ENCODE measurements at regions not wholly inside any gene's neighbourhood (a gene's known extent, or its start where the extent isn't known, plus 50 kb on each side); places are given as distances from the start of the nearest gene placed in this dataset.

- DNase-seq (ENCODE audit: low spot score) (no peak), FAIRE-seq (no peak), ATAC-seq (no peak)
- Histone ChIP-seq H3K27me3 (ENCODE audit: control insufficient read depth in 1 of 2, insufficient read depth in 2 of 2, low read length in 2 of 2) (no peaks in the 10 kb centered on the region), H3K9me3 (ENCODE audit: low read length) (no peaks in the 10 kb centered on the region), H3K79me2 (ENCODE audit: insufficient read depth, low read length) (no peaks in the 10 kb centered on the region), H3K4me3 (replicated peaks in 1 of 3; ENCODE audit: insufficient read depth in 1 of 3, low read depth in 2 of 3, low read length in 3 of 3) (no peak overlapping the region), H3K4me2 (ENCODE audit: low read depth, low read length) (no peak overlapping the region), H4K20me1 (ENCODE audit: insufficient read depth, low read length) (no peaks in the 10 kb centered on the region), H3K4me1 (ENCODE audit: insufficient read depth, low read length) (no peaks in the 10 kb centered on the region), H2AFZ (ENCODE audit: low read length) (no peak overlapping the region), H3K27ac (ENCODE audit: extremely low read length, insufficient read depth, low read length) (no peak overlapping the region), H3K9ac (ENCODE audit: insufficient read depth, low read depth, low read length) (no peak overlapping the region), H3K36me3 (replicated peaks in 1 of 2; ENCODE audit: control insufficient read depth in 1 of 2, insufficient read depth in 2 of 2, low read length in 2 of 2) (no peaks in the 10 kb centered on the region)
- in situ Hi-C loops (cut with HindIII; ENCODE audit: extremely low pct_ligation_motif_present, low pct_unique_long_range_greater_than_20kb) (loop anchor here (25.0 kb wide), 1 partner anchor 552 kb away; no protein-coding TSS in a partner anchor), intact Hi-C loops (cut with micrococcal nuclease; ENCODE audit: unreplicated experiment) (no loop called here)
- 30% methylated on average over 4 of the region's 6 CpGs for WGBS (ENCODE audit: low lambda C conversion rate)
- CTCF ChIA-PET (ENCODE audit: low intra/inter-chr PET ratio, low total read pairs) = no interaction called here
- BruUV-seq (replicated peaks) = no TSS peak
- POLR2A ChIA-PET = no interaction called here
- no peak for TF ChIP-seq TMF1 (CRISPR knock-in tag; IDR thresholded peaks at IDR 0.05; ENCODE audit: low read depth)
- no peak for TF ChIP-seq KDM3A (CRISPR knock-in tag; IDR thresholded peaks at IDR 0.05; ENCODE audit: low read depth)
- TF ChIP-seq KLF9 (CRISPR knock-in tag; IDR thresholded peaks at IDR 0.05; ENCODE audit: low read depth) = no peak
- no peak for TF ChIP-seq TRIM24 (CRISPR knock-in tag; IDR thresholded peaks at IDR 0.05)
- TF ChIP-seq ZNF530 (CRISPR knock-in tag; IDR thresholded peaks at IDR 0.05; ENCODE audit: low read depth) = no peak
- TF ChIP-seq MLX (CRISPR knock-in tag; IDR thresholded peaks at IDR 0.05) = no peak
- no peak for TF ChIP-seq ZNF12 (CRISPR knock-in tag; IDR thresholded peaks at IDR 0.05)
- TF ChIP-seq TOE1 (CRISPR knock-in tag; IDR thresholded peaks at IDR 0.05) = no peak
- TF ChIP-seq, protein P1, sequence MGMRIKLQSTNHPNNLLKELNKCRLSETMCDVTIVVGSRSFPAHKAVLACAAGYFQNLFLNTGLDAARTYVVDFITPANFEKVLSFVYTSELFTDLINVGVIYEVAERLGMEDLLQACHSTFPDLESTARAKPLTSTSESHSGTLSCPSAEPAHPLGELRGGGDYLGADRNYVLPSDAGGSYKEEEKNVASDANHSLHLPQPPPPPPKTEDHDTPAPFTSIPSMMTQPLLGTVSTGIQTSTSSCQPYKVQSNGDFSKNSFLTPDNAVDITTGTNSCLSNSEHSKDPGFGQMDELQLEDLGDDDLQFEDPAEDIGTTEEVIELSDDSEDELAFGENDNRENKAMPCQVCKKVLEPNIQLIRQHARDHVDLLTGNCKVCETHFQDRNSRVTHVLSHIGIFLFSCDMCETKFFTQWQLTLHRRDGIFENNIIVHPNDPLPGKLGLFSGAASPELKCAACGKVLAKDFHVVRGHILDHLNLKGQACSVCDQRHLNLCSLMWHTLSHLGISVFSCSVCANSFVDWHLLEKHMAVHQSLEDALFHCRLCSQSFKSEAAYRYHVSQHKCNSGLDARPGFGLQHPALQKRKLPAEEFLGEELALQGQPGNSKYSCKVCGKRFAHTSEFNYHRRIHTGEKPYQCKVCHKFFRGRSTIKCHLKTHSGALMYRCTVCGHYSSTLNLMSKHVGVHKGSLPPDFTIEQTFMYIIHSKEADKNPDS (CRISPR knock-in tag; IDR thresholded peaks at IDR 0.05) = no peak
- TF ChIP-seq, protein P2, sequence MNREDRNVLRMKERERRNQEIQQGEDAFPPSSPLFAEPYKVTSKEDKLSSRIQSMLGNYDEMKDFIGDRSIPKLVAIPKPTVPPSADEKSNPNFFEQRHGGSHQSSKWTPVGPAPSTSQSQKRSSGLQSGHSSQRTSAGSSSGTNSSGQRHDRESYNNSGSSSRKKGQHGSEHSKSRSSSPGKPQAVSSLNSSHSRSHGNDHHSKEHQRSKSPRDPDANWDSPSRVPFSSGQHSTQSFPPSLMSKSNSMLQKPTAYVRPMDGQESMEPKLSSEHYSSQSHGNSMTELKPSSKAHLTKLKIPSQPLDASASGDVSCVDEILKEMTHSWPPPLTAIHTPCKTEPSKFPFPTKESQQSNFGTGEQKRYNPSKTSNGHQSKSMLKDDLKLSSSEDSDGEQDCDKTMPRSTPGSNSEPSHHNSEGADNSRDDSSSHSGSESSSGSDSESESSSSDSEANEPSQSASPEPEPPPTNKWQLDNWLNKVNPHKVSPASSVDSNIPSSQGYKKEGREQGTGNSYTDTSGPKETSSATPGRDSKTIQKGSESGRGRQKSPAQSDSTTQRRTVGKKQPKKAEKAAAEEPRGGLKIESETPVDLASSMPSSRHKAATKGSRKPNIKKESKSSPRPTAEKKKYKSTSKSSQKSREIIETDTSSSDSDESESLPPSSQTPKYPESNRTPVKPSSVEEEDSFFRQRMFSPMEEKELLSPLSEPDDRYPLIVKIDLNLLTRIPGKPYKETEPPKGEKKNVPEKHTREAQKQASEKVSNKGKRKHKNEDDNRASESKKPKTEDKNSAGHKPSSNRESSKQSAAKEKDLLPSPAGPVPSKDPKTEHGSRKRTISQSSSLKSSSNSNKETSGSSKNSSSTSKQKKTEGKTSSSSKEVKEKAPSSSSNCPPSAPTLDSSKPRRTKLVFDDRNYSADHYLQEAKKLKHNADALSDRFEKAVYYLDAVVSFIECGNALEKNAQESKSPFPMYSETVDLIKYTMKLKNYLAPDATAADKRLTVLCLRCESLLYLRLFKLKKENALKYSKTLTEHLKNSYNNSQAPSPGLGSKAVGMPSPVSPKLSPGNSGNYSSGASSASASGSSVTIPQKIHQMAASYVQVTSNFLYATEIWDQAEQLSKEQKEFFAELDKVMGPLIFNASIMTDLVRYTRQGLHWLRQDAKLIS (CRISPR knock-in tag; IDR thresholded peaks at IDR 0.05) = no peak
- TF ChIP-seq ISL2 (CRISPR knock-in tag; IDR thresholded peaks at IDR 0.05) = no peak
Observed at GRCh38 chr9:13810510-13810909, 503.4 kb downstream of the NFIB start.
